Uterus (tissue), 3 donors: ENCODE measurements at regions not wholly inside any gene's neighbourhood (a gene's known extent, or its start where the extent isn't known, plus 50 kb on each side); places are given as distances from the start of the nearest gene placed in this dataset.

ENCODE experiments used
- DNase-seq, 2 donors: peaks; one replicate each; pipeline ENCODE4 v3.0.0-alpha.2; 2019 to 2020
- H3K27ac ChIP-seq, 2 donors: fragments of 200-600 bp; sonication (generic); 1 replicate in 1 of 2; 2 replicates in 1 of 2; pipeline ENCODE4 v1.5.1; 2016 to 2018
- H3K27me3 ChIP-seq, 2 donors: fragments of 200-600 bp; sonication (generic); one replicate each; pipeline ENCODE4 v1.5.1; 2018 to 2019; ENCODE audit warnings: control low read depth in 1 of 2
- H3K36me3 ChIP-seq, 2 donors: fragments of 200-600 bp; sonication (generic); one replicate each; pipeline ENCODE4 v1.5.1; 2019; ENCODE audit warnings: control low read depth in 1 of 2
- H3K4me1 ChIP-seq, 2 donors: fragments of 200-600 bp; sonication (generic); one replicate each; pipeline ENCODE4 v1.5.1; 2018 to 2019; ENCODE audit warnings: control low read depth in 1 of 2
- H3K4me3 ChIP-seq, 2 donors: fragments of 200-600 bp; sonication (generic); 1 replicate in 1 of 2; 2 replicates in 1 of 2; pipeline ENCODE4 v1.5.1; 2018 to 2019; ENCODE audit warnings: mild to moderate bottlenecking in 1 of 2
- H3K9me3 ChIP-seq, 2 donors: fragments of 200-600 bp; sonication (generic); one replicate each; pipeline ENCODE4 v1.5.1; 2019; ENCODE audit warnings: control low read depth in 1 of 2
- POLR2A ChIP-seq, 2 donors: fragments of 450-650 bp; IDR thresholded peaks; one replicate each; pipeline ENCODE4 v1.6.1; 2016; ENCODE audit warnings: antibody characterized with exemption in 2 of 2, mild to moderate bottlenecking in 1 of 2, moderate library complexity in 1 of 2
- intact Hi-C: fragments of 100-400 bp; cut with DNase I; formaldehyde crosslinking; loops from one replicate; pipeline ENCODE4 v1.15.1; 2023; ENCODE audit warnings: low total_unique reads
- TF ChIP-seq, protein P1 (sequence below), 4 experiments: fragments of 200-600 bp in 2 of 4; fragments of 450-650 bp in 2 of 4; sonication (generic) in 2 of 4; IDR thresholded peaks; one replicate each; pipeline ENCODE4 v1.5.1; 2016 to 2019; ENCODE audit warnings: antibody characterized with exemption in 4 of 4, mild to moderate bottlenecking in 2 of 4, moderate library complexity in 1 of 4
- donor health status: DM: yes; HTN: yes; CAD: no.

DNA sequence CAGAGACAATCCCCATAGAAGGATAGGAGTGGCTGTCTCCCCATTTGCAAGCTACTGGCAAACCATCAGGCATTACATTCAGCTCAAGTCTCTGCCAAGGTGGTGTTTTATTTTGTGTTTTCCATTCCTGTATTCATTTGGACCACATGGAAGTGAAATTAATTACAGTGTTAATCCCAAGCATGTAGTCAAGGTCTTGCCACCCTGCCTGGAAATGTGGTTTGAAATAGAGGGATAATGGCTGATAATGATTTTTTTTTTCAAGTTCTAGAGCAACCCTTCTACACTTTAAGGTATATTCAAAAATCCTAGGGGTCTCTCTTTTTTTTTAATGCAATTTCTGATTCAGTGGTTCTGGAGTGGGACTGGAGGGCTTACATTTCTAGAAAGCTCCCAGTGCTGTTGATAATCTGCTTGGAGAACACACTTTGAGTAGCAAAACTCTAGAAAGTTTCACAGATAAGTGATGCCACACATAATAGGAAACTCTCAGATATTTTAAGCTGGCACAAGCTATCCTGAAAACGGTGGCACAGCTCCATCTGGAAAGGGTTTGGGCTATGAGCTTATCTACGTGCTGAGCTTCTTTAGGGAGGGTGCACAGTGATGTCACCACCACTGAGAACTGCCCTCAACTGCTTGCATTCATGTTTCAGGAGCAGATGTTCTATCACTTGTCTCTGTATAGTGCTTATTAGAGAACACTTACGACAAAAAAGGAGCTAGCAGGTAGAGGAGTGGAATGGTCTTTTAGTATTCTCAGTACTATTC lies 140.1 kb upstream of the IL12A start:
- Histone ChIP-seq H3K27ac (no peak overlapping the region), H3K4me1 (peaks cover 0 to 12% of the 10 kb centered on the region in 2 donors), H3K36me3 (no peaks in the 10 kb centered on the region), H3K9me3 (no peaks in the 10 kb centered on the region), H3K27me3 (no peaks in the 10 kb centered on the region), H3K4me3 (no peak overlapping the region)
- TF ChIP-seq, protein P1, sequence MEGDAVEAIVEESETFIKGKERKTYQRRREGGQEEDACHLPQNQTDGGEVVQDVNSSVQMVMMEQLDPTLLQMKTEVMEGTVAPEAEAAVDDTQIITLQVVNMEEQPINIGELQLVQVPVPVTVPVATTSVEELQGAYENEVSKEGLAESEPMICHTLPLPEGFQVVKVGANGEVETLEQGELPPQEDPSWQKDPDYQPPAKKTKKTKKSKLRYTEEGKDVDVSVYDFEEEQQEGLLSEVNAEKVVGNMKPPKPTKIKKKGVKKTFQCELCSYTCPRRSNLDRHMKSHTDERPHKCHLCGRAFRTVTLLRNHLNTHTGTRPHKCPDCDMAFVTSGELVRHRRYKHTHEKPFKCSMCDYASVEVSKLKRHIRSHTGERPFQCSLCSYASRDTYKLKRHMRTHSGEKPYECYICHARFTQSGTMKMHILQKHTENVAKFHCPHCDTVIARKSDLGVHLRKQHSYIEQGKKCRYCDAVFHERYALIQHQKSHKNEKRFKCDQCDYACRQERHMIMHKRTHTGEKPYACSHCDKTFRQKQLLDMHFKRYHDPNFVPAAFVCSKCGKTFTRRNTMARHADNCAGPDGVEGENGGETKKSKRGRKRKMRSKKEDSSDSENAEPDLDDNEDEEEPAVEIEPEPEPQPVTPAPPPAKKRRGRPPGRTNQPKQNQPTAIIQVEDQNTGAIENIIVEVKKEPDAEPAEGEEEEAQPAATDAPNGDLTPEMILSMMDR (IDR thresholded peaks at IDR 0.05) = no peak
- TF ChIP-seq POLR2A (IDR thresholded peaks at IDR 0.05) = no peak
- intact Hi-C loops = no loop called here
- no peak for DNase-seq

DNA sequence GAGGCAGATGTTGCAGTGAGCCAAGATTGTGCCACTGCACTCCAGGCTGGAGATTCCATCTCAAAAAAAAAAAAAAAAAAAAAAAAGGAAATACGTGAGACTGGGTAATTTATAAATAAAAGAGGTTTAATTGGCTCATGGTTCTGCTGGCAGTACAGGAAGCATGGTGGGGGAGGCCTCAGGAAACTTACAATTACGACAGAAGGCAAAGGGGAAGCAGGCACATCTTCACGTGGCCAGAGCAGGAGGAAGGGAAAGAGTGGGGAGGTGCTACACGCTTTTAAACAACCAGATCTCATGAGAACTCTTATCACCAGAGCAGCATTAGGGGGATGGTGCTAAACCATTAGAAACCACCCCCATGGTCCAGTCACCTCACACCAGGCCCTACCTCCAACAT lies 138.2 kb upstream of the IL12A start:
- Histone ChIP-seq H3K4me3 (no peak overlapping the region), H3K9me3 (no peaks in the 10 kb centered on the region), H3K27me3 (no peaks in the 10 kb centered on the region), H3K36me3 (no peaks in the 10 kb centered on the region), H3K27ac (peak overlapping the region; percentile 89 to 96), H3K4me1 (peaks cover 0 to 17% of the 10 kb centered on the region in 2 donors)
- intact Hi-C loops = no loop called here
- DNase-seq = no peak
- TF ChIP-seq, protein P1 (IDR thresholded peaks at IDR 0.05) = no peak
- no peak for TF ChIP-seq POLR2A (IDR thresholded peaks at IDR 0.05)

- Histone ChIP-seq H3K36me3 (no peaks in the 10 kb centered on the region), H3K27ac (peak overlapping the region; percentile 89 to 96), H3K4me1 (peaks cover 0 to 17% of the 10 kb centered on the region in 2 donors), H3K9me3 (no peaks in the 10 kb centered on the region), H3K27me3 (no peaks in the 10 kb centered on the region), H3K4me3 (no peak overlapping the region)
- intact Hi-C loops = no loop called here
- DNase-seq = no peak
- TF ChIP-seq, protein P1 (IDR thresholded peaks at IDR 0.05) = no peak
- TF ChIP-seq POLR2A (IDR thresholded peaks at IDR 0.05) = no peak
These were observed 136.4 kb upstream of the IL12A start for GRCh38 chr3:159852266-159852665.

DNA sequence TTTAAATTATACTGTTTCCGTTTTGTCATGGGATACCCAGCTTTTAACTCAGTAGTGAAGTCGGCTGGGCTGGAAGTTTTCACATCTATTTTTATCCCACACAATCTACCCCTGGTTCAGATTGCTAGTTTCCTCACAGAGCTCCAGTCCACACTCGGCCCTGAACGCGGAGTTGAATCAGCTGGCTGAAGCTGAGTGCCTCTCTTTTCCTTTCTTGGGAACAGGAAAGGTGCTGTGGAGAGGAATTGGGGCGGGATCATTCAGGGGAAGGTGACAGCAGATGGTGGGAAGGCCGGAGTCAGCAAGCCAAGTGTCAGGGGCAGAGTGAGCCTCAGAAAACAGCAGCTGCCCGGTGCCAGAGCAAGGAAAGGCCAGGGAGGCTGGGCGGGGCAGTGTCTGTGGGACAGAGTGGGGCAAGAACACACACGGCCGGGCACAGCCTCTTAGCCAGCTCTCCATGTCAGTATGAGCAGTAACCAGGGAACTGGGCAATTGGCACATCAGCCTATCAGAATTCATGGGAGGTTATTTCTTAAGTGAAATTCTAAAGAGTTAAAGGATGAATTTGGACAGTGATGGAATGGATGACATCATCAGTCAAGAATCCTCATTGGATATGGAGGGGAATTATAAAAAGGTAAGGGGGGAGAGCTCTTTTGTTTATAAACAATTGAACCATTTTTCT lies 135.7 kb upstream of the IL12A start:
- DNase-seq = peak; percentile 36 to 55
- Histone ChIP-seq H3K27me3 (no peaks in the 10 kb centered on the region), H3K4me1 (peaks cover 0 to 17% of the 10 kb centered on the region in 2 donors), H3K9me3 (no peaks in the 10 kb centered on the region), H3K36me3 (no peaks in the 10 kb centered on the region), H3K4me3 (peak overlapping the region in 1 of 2 donors; percentile 9), H3K27ac (peak overlapping the region; percentile 89 to 96)
- intact Hi-C loops = no loop called here
- TF ChIP-seq POLR2A (IDR thresholded peaks at IDR 0.05) = peak in 1 of 2 donors; percentile 12
- TF ChIP-seq, protein P1 (IDR thresholded peaks at IDR 0.05) = no peak

- no peak for TF ChIP-seq POLR2A (IDR thresholded peaks at IDR 0.05)
- H3K4me3 ChIP-seq = no peak overlapping the region
- DNase-seq = no peak
- intact Hi-C loops = no loop called here
- no peaks in the 10 kb centered on the region for H3K36me3 ChIP-seq
- H3K4me1 ChIP-seq = peaks cover 0 to 17% of the 10 kb centered on the region in 2 donors
- no peaks in the 10 kb centered on the region for H3K9me3 ChIP-seq
- H3K27ac ChIP-seq = peak overlapping the region; percentile 89 to 96
- no peaks in the 10 kb centered on the region for H3K27me3 ChIP-seq
These were observed 135.2 kb upstream of the IL12A start for GRCh38 chr3:159853506-159853864.
